HG02571 (cell line): ENCODE measurements at regions not wholly inside any gene's neighbourhood (a gene's known extent, or its start where the extent isn't known, plus 50 kb on each side); places are given as distances from the start of the nearest gene placed in this dataset.
"Not testable (repeated sequence)": the region's sequence is repeated elsewhere in the genome, so short reads cannot be mapped to it uniquely, and the experiment has no call there.

Experiments
- ATAC-seq: cut with Tn5 transposase; IDR thresholded peaks from one replicate; pipeline ENCODE4 v1.9.1; 2021; ENCODE audit warnings: mild to moderate bottlenecking, moderate library complexity; ENCODE audit not compliant: unreplicated experiment

- ATAC-seq: no peak
Observed at GRCh38 chr3:66629150-66629981, 128.5 kb upstream of the LRIG1 start.

- ATAC-seq: no peak
Observed at GRCh38 chr3:66629982-66630368, 129.2 kb upstream of the LRIG1 start.

DNA sequence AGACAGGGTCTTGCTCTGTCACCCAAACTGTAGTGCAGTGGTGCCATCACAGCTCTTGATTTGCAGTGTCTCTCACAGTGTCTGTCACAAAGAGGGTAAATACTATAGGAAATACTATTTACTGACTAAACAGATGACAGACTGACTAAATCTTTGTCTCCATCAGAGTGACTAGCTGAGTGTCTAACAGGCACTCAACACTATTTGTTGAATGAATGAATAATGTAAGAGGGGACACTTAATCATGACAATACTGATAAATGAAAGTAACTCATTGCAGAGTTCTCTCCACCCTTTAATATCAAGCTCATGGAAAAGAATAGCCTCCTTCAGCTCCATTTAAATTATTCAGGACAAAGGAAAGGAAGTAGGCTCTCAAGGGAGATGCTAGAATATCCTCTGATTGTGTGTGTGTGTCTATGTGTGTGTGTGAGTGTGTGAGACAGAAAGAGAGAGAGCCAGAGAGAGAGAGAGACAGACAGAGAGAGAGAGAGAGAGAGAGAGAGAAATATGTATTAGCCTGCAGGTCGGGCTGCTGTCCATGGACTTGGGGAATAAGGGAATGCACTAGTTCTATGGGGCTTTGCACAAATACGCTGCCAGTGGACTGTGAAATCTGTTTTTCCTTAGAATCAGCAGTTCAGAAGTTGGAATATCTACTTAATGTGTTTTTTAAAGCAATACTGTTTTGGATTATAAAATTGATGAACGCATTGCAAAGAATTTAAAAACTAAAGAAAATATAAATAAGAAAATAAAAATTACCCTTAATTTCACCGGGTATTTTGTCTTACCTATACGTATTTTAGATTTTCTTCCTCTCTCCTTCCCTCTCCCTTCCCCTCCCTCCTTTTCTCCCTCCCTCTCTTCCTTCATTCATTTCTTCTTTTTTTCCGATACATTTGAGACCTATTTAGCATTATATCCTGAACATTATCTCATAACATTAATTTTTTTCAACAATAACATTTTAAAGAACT, 132.9 kb upstream of the LRIG1 start:
- no peak for ATAC-seq

DNA sequence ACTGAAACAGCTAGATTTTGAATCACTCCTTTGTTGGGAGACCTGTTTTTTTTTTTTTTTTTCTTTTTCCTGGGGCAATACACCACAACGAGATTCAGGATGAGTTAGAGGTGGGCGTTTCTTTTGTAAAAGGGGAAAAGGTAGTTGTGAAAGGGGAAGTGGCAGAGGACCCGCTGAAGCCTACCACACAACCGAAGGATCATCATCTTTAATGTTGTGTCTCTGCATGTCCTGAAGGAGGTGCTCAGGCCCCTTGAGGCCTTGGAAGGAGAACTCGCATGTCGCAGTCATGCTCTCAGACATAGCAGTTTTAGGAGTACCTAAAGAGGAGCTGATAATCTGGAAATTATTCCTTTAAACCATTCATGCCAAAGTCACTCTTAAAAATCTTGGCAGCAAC, 137.9 kb upstream of the LRIG1 start:
- no peak for ATAC-seq

GRCh38 chr3:66639809-66640356, 139.1 kb upstream of the LRIG1 start:
- no peak for ATAC-seq

DNA sequence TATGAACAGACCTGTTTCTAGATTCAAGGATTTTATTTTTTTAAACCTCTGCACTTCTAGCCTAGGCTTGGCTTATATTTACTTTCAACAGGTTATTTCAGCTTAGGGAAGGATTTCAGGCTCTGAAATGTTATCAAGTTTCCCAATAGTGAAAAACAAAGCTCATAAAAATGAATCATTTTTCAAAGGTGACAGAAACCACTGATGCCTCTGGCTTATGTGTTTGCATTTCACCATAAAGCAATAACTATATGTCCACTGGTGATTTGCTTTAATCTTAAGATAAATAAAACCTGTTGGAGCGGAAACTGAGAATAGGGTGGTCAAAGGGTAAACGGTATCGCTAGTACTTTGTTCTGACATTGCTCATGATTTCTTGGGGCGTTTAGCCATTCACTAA, 141.2 kb upstream of the LRIG1 start:
- no peak for ATAC-seq

DNA sequence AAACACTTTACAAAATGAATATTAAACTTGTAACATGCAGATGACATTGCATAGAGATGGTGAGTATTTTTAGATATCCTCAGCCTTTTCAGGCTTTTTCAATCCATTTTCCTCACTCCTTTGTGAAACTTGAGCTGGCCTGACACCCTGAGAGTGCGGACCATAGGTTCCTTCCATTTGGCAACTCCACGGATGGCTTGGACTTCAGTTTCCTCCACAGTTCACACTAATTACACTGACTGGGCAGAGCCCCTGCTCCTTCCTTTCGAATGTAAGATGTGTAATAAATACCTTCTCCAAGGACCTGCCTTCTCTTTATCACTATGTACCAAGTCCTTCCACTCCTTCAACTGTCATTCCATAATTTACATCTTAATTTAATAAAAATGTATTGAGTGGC, 141.7 kb upstream of the LRIG1 start:
- ATAC-seq: no peak

GRCh38 chr3:66644549-66644948, 143.7 kb upstream of the LRIG1 start:
- no peak for ATAC-seq

DNA sequence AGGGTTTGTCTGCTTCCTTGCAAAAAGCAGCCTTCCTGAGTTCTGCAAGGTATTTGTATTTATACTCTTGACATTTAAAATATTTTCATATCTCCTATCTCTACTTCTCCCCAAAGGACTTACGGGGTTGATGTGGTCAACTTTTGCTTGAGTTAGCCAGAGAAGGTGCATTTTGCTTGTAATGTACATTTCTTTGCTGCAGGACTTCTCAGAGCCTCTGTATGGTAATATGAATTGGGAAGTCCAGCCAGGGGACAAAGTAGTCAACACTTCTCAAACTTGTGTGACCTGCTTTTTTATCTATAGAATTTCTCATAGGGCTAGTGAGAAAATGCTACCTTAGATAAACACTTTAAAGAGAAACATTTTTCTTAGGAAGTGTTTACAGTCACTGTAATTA, 148.2 kb upstream of the LRIG1 start:
- ATAC-seq: no peak

DNA sequence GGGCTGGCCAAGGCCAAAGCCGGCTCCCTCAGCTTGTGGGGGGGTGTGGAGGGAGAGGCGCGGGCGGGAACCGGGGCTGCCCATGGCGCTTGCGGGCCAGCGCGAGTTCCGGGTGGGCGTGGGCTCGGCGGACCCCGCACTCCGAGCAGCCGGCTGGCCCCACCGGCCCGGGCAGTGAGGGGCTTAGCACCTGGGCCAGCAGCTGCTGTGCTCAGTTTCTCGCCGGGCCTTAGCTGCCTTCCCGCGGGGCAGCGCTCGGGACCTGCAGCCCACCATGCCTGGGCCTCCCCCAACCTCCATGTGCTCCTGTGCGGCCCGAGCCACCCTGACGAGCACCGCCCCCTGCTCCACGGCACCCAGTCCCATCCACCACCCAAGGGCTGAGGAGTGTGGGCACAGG, 150.7 kb upstream of the LRIG1 start:
- not testable (repeated sequence) for ATAC-seq

DNA sequence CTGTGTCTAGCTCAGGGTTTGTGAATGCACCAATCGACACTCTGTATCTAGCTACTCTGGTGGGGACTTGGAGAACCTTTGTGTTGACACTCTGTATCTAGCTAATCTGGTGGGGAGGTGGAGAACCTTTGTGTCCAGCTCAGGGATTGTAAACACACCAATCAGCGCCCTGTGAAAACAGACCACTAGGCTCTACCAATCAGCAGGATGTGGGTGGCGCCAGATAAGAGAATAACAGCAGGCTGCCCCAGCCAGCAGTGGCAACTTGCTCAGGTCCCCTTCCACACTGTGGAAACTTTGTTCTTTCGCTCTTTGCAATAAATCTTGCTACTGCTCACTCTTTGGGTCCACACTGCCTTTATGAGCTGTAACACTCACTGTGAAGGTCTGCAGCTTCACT, 151.3 kb upstream of the LRIG1 start:
- ATAC-seq: not testable (repeated sequence)

DNA sequence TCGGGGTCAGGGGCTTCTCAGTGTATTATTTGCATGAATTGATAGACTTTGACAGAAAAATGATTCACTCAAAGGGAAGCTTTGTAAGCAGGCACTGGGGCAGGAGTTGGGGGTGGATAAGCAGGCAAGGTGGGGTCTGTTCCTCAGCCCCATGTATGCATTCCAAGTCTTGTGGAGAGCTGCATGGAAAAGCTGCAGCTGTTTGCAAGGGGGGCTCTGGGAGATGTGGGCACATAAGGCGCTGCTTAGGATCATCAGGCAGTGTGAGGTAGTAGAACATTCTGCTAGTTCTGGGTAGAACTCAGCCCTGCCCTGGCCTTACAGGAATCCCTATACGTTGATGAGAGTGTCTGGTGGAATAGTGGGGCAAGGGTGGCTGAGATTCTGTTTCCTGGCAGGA, 154.2 kb upstream of the LRIG1 start:
- ATAC-seq: no peak

GRCh38 chr3:66655671-66656070, 154.8 kb upstream of the LRIG1 start:
- ATAC-seq: no peak

GRCh38 chr3:66656609-66657008, 155.8 kb upstream of the LRIG1 start:
- ATAC-seq: no peak

DNA sequence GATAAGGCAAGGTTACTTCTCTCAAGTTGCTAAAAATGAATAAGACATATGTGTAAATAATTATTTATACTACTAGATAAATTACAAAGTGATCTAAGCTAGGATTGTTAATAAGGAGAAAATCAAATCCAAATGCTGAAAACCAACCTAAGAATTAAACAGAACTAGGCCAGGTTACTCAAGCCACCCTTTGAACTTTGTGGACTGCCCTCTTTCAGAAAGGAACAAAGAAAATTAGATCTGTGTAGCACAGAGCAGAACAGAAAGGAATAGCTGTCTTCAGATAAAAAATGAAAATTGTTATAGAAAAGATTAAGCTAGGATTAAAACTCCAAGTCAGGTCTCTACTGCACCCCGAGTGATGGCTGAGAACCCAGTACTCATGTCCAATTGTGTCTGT, 158.2 kb upstream of the LRIG1 start:
- ATAC-seq: no peak

GRCh38 chr3:66661628-66662027, 160.8 kb upstream of the LRIG1 start:
- no peak for ATAC-seq

GRCh38 chr3:66662894-66663293, 162.1 kb upstream of the LRIG1 start:
- no peak for ATAC-seq

DNA sequence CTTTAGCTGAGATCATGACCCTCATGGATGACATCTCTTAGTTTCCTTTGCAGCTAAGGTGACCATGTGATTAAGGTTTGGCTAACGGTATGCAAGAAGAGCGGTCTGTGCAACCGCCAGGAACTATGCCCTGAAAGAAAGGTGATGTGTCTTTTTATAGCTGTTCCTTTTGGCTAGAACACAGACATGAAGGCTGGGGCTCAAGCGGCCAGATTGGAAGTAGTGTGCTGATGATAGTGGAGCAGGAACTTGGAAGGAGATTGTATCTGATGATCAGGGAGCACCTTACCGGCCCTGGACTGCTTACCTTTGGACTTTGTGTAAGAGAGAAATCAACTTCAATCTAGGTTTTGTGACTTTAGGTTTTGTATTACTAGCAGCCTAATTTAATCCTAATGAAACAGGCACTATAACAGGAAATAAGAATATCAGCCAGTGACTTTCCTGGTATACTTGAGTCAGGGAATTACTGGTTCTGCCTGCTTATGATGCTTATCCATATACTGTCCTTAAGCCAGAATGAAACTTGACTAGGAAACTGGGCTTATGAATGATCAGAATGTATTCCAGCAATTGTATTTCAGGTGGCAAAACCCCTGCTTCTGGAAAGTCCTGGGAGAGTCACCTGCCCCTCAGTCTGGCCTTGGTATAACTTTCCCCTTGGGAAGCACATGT, 164.3 kb upstream of the LRIG1 start:
- no peak for ATAC-seq

GRCh38 chr3:66666362-66666761, 165.5 kb upstream of the LRIG1 start:
- no peak for ATAC-seq

- no peak for ATAC-seq
Observed at GRCh38 chr3:66667263-66667662, 166.4 kb upstream of the LRIG1 start.

- ATAC-seq: no peak
Observed at GRCh38 chr3:66671291-66671690, 170.5 kb upstream of the LRIG1 start.
